HUDEP-2 (cell line): ENCODE measurements at regions not wholly inside any gene's neighbourhood (a gene's known extent, or its start where the extent isn't known, plus 50 kb on each side); places are given as distances from the start of the nearest gene placed in this dataset.
"Not testable (repeated sequence)": the region's sequence is repeated elsewhere in the genome, so short reads cannot be mapped to it uniquely, and the experiment has no call there.

ENCODE experiments used
- DNase-seq, 76 experiments: peaks; one replicate each; lab custom pipeline; 2025; ENCODE audit not compliant: unreplicated experiment in 76 of 76; lab: John Stamatoyannopoulos, UW

DNA sequence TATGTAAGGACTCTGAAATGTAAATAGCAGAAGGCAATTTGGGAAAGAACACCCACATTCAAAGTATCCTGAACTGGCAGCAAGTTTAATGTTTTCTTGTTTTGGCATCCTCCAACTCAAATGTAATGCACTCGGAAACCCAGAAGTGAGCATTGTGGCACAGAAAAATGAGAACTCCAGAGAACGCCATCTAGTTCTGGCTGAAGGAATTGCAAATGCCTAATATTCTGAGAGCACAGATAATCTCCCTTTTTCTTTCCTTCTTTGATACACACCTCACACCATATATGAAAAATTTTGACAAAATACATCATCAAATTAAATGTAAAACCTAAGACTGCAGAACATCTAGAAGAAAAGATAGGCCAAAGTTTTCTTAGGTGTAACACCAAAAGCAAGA, 52.1 kb downstream of the PWWP3B start:
- DNase-seq: no peak

DNA sequence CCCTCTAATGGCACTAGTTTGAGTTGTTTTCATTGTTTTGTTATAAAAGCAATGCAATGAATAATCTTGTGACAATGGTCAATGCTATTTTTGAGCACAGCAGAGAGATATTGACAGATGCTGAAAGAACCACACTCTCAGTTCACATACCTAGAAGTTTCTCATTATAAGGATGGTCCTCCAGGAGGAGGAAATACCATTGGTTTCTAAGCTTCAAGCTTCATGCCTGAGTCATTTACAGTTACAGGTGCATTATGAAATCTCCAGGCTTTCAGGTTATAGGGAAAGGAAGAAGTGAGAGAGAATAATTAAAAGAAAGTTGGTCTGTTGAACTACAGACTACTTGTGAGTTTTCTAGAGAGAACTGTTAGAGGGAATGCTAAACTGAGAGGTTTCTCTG, 75.3 kb downstream of the PWWP3B start:
- no peak for DNase-seq

DNA sequence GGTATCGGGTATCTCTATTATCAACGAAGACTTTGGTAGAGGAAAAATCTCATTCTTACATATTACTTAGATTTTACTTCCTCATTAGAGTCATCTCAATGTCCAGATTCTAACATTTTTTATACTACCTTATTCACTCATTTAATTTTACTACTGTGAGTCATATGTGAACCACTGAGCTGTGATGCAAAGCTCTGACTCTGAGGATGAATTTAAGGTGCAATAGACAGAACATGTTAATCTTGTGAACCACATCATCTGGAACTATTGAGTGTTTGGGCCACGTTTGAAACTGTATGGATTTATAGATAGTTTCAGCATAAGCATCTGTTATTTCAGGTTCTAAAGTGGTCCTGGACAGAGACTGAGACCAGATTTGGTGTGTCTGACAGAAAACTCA, 78.4 kb downstream of the PWWP3B start:
- no peak for DNase-seq

DNA sequence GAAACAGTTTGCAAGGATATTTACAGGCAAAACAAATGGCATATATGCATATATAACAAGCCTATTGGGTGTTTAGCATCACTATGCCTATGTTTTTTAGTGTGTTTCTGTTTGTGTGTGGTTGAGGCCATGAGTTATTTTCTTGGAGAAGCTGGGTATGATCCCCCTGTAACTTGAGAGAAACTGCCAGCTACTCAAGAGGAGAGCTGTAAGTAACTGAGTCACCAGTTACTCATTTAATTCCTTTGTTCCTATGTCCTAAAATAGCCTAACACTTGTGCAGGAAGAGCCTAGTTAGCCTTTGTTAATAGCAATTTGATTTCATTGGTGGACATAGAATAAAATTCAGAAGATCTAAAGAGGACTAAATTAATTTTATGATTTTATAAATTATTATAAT, 79.1 kb downstream of the PWWP3B start:
- DNase-seq: no peak

DNA sequence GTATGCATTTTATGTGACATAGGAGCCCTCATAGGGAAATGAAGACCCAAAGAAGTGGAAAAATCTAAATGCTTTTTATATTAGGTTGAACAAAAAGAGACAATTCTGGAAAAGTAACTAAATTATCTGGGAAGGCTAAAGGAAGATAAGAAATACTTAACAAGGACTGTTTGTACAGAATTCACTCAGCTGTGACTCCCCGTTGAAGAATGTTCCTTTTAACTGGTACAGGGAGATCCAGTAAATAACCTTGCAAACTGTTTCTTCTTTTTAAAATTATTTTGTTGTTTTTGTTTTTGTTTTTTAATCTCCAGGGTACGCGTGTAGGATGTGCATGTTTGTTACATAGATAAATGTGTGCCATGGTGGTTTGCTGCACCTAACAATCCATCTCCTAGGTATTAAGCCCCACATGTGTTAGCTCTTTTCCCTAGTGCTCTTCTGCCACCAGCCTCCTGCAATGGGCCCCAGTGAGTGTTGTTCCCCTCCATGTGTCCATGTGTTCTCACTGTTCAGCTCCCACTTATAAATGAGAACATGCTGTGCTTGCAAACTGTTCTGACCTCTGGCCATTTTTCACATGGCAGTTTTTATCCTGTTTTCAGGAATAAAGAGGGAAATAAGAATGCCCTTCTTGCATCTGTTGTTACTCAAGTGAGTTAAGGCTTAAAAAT, 81.7 kb downstream of the PWWP3B start:
- no peak for DNase-seq

DNA sequence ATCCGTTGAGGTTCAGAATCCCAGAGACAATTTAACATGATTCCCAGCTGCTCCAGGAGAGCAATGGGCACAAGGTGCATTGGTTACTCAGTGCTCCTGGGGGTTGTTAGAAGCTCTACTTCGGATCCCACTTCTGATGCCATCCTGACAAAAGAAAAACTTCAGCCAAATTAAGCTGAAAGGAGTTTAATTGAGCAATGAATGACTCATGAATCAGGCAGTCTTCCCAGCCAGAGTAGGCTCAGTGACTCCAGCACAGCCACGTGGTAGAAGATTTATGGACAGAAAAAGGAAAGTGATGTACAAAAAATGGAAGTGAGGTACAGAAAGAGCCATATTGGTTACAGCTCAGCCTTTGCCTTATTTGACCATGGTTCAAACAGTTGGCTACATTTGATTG, 95.7 kb downstream of the PWWP3B start:
- DNase-seq: no peak

DNA sequence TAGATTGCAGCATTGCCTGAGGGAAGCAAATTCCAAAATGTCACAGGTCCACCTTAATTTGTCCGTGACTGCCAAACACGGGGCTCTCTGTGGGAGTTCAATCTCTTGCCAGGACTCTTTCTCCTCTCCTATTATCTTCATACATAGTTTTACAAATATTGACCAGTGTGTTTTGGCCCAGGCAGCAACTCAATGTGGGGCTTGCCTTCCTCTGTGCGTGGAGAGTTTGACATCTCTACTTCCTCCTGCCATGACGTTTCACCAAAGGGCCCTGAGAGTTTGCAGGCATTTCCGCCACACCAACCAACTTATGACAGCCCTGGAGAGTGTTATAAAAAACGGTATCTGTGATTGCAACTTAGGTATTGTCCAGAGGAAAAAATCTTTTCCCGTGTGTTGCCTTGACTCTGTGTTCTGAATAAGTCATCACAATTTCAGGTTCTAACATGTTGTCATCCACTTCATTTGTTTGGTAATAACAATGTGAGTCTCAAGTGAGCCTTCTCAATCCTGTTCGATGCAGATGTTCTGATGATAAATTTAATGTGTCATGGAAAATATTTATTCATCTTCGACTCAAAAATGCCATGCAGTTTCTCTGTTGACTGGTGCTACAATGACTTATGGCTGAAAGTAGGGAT, 106.0 kb downstream of the PWWP3B start:
- not testable (repeated sequence) for DNase-seq

DNA sequence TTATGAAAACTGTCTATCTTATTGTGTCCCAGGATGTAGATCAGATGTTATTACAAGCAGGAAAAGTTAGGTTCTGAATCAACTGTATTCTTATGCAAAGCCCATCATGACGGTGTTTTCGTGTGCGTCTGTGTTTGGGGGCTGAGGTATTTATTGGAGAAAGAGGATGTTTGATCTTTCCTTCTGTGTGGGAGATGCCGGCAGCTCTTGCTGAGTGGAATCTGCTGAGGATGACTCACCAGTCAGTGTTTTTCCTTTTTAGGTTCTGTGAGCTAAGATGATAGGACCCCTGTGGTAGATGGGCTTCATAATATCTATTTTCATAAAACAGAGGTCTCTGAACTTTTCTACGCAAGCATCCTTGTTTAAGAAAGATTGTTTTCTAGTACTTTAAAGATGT, 107.1 kb downstream of the PWWP3B start:
- DNase-seq: not testable (repeated sequence)

DNA sequence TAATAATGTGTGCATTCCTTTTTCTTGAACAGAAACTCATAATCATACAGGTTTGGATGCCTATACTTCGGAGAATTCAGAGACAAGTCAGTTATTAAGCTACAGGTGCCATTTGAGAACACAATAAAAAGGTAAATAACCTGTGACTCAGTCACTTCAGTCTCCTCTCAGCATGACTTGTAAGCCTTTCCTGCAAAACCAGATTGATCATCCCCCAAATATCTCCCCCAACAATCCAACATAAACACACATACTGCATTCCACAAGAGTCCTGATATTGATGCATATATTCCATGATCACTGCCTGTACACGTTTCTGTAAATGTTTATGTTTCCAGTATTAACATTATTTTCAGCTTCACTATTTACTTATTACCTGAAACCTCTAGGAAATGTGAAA, 110.8 kb downstream of the PWWP3B start:
- no peak for DNase-seq

DNA sequence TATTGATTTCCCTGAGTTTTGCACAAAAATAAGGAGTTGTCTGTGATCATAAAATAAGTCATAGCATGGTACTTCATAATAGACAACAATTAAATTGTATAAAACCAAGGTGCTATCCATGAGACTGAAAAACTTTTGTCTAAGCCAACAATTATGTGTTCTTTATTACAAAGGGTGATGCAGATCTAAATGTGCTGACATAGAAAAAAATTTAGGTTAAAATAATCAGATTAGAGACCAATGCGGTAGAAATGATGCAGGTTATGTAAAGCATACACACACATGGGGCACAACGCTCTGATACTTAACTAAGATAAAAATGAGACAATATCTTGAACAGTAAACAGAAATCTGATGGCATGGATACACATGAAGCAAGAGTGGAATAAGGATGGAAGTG, 113.3 kb downstream of the PWWP3B start:
- DNase-seq: no peak

DNA sequence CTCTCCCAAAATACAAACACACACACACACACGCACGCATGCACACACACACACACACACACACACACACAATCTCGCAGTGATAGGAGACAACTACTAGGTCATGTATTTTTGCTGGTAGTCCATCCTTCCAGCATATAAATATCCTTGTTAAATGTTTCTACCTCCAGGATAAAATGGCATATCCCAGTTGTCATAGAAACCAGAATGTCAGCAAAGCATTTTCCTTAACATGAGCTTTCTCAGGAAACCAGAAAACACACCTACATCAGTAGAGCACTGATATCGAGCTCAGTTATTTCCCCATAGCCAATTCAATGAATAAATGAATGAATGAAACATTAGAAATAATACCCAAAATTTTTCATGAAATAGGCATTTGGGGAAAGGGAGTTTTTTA, 115.7 kb downstream of the PWWP3B start:
- DNase-seq: no peak

DNA sequence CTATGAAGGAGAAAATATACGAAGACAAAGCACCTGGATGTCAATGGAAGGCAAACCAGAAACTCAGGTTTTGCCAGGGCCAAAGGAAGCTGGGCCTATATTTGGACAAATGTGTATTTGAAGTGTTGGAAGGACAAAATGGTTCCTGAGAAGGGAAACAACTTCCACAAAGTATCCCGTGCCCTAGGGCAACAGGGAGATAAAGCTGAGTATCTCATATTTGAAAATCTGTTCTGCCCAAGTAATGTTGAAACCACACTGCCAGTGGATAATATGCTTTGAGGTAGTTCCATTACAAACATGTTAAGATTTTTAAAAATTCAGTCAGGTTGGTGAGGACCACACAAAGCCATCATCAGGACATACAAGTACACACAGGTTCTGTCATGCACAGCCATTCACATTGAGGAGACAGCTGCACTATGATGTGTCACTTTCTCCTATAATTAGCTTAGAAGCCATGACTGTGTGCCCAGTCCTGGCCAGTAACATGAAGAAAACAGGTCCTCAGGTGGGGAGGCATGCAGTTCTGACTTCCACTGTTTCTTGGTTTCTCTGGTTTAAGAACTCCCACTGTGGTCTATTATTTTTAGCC, 116.4 kb downstream of the PWWP3B start:
- DNase-seq: no peak

DNA sequence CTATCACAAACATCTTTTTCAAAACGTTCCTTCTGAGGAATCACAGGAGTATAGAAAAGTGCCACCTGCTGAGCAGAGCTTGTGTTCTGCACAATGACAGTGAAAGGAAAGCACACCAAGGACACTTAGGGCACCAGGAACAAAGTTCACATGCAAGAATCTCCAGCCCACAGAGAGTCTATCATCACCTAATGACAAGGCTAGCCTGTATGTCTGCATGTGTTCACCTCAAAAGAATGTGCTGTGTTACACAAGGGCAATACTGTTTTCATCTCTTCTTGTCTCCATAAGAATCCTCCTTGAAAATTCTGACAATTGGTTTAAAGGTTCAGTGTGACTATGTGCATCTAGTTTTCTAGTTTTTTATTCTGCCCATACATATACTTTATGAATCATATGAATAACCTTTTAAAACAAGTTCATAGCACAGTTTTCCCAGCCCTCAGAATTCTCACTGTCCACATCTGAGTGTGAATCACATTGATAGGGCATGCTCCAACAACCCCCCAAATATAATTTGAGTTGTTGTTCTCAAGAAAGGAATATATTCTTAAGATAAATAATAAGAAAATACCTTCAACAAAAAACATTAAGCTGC, 118.0 kb downstream of the PWWP3B start:
- no peak for DNase-seq

DNA sequence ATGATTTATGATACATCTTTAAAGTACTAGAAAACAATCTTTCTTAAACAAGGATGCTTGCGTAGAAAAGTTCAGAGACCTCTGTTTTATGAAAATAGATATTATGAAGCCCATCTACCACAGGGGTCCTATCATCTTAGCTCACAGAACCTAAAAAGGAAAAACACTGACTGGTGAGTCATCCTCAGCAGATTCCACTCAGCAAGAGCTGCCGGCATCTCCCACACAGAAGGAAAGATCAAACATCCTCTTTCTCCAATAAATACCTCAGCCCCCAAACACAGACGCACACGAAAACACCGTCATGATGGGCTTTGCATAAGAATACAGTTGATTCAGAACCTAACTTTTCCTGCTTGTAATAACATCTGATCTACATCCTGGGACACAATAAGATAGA, 122.7 kb downstream of the PWWP3B start:
- DNase-seq: not testable (repeated sequence)

DNA sequence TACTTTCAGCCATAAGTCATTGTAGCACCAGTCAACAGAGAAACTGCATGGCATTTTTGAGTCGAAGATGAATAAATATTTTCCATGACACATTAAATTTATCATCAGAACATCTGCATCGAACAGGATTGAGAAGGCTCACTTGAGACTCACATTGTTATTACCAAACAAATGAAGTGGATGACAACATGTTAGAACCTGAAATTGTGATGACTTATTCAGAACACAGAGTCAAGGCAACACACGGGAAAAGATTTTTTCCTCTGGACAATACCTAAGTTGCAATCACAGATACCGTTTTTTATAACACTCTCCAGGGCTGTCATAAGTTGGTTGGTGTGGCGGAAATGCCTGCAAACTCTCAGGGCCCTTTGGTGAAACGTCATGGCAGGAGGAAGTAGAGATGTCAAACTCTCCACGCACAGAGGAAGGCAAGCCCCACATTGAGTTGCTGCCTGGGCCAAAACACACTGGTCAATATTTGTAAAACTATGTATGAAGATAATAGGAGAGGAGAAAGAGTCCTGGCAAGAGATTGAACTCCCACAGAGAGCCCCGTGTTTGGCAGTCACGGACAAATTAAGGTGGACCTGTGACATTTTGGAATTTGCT, 123.8 kb downstream of the PWWP3B start:
- not testable (repeated sequence) for DNase-seq

DNA sequence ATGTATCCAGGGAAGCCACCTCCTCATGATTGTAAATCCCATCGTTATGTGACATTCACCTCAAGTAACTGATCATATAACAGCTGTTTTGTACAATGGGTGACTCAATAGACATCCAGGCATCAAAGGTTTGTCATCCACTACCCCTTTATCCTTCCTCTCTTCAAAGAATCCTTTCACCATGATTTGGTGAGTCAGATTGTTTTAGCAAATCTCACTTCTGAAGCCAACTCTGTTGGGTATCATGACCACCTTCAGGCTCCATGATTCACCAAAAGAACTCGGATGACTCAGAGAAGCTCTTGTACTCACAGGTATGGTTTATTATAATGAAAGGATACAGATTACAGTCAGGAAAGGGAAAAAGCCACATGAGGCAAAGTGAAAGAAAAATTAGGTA, 132.1 kb downstream of the PWWP3B start:
- no peak for DNase-seq

DNA sequence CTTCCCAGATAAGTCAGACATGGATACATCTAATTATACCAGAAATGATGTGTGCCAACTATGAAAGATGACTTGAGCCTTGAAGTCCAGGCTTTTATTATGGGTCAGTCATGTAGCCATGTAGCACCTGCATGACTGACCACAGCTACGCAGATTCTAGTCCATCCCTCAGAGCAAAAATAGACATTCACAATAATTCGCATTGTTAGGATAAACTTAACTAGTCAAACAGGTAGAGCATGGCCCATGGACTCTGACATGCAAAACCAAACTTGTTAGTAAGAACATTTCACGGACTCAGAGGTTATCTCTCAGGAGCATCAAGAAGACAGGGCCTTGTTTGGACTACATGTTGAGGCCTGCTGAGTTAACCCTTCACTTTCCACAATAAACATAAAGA, 132.6 kb downstream of the PWWP3B start:
- no peak for DNase-seq

DNA sequence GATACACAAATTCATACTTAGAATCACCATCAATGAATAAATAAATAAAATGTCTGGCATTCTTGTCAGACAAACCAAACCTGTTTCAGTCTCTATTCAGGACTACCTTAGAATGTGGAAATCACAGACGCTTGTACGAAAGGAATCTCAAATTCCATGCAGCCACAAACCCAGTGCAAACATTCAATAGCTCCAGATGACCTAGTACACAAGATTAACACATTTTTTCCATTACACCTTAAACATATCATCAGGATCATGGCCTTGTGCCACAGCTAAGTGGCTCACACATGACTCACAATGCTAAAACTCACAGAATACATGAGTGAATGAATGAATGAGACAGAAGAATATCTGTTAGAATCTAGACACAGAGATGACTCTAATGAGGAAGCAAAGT, 134.2 kb downstream of the PWWP3B start:
- no peak for DNase-seq

DNA sequence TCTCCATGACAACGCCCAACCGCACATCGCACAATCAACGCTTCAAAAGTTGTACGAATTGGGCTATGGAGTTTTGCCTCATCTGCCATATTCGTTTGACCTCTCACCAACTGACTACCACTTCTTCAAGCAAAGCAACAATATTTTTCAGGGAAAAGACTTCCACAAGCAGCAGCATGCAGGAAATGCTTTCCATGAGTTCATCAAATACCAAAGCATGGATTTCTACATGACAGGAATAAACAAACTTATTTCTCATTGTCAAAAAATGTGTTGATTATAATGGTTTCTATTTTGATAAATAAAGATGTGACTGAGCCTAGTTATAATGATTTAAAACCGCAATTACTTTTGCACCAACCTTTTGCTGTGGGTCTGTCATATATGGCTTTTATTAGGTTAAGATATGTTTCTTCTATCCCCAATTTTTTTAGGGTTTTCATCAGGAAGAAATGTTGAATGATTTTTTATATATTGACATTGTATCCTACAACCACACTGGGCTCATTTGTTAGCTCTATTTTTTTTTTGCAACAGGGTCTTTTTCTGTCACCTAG, 138.4 kb downstream of the PWWP3B start:
- no peak for DNase-seq

DNA sequence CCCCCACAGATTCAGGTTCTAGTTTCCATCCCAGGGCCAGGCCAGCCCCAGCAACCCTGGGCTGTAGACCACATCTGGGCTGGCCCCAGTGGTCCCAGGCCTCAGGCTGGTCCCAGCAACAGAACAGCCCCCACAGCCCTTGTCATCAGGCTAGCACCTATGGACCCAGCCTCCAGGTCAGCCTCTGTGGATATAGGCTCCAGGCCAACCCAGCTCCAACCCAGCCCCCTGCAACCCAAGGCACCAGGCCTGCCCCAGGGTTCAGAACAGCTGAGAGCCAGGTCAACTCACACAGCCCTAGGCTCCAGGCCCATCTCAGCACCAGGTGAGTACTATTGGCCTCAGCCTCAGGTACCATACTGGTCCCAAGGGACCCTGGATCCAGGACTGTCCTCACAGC, 155.3 kb downstream of the PWWP3B start:
- DNase-seq: no peak

DNA sequence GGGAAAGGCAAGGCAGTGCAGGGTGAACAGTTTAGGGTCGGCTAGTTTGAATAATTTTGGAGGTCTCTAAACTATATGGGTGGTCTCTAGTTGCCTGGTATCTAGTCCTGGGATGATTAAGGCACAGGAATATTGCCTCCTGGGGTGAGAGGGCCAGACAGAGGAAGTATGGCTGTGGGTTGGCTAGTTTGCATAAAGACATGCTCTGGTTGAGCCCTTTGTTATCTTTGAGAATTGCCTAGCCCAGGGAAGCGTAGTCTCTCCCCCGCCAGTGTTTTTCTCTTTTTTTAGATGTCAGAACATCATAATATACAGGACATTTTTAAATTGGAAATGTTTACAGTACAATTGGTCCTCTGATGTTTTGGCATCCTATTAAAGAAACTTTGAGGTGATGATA, 163.5 kb downstream of the PWWP3B start:
- no peak for DNase-seq
